GM20000 (cell line): ENCODE measurements at regions not wholly inside any gene's neighbourhood (a gene's known extent, or its start where the extent isn't known, plus 50 kb on each side); places are given as distances from the start of the nearest gene placed in this dataset.

ENCODE experiments used
- DNase-seq: peaks from one replicate; pipeline ENCODE4 v3.0.0; 2012; ENCODE audit warnings: low spot score
- TF ChIP-seq, protein P1 (sequence below): IDR thresholded peaks from 2 replicates; pipeline ENCODE4 v1.5.1; 2012; ENCODE audit warnings: mild to moderate bottlenecking, control low read depth; ENCODE audit errors: extremely low read depth, missing control alignments

DNA sequence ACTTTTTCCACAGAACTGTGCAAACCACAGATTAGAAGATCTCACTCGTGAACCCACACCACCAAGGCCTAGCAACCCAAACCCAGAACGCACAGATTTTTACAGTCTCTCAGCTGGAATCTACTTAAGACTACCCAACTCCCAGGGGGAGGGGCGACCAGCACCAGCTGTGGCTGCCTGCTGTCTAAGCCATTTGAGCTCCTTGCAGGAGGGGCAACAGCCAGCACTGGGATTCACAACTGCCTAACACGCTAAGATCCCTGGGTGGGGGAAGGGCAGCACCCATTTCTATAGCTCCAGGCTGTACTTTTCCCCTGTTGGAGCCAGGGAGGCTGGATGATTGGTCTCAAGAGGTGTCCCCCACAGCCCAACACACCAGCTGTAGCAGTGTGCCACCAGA, 368.8 kb downstream of the SUCLA2 start:
- TF ChIP-seq, protein P1, sequence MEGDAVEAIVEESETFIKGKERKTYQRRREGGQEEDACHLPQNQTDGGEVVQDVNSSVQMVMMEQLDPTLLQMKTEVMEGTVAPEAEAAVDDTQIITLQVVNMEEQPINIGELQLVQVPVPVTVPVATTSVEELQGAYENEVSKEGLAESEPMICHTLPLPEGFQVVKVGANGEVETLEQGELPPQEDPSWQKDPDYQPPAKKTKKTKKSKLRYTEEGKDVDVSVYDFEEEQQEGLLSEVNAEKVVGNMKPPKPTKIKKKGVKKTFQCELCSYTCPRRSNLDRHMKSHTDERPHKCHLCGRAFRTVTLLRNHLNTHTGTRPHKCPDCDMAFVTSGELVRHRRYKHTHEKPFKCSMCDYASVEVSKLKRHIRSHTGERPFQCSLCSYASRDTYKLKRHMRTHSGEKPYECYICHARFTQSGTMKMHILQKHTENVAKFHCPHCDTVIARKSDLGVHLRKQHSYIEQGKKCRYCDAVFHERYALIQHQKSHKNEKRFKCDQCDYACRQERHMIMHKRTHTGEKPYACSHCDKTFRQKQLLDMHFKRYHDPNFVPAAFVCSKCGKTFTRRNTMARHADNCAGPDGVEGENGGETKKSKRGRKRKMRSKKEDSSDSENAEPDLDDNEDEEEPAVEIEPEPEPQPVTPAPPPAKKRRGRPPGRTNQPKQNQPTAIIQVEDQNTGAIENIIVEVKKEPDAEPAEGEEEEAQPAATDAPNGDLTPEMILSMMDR, result no peak
- no peak for DNase-seq

DNA sequence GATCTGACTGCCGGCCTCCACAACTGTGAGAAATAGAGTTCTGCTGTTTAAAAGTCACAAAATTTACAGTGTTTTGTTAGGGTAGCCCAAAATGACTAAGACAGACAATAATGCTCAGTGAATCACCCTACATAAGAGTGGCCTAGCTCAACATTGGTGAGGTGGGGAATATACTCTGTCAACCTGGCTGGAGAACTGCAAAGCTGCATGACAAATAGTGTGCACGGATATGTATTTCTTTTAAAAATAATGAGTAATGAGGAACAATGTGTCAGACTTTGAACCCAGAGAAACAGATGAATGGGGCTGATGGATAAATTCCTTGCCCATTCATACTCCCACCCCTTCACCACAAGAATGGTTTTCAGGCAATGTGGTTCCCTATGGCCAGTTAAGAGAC, 372.4 kb downstream of the SUCLA2 start:
- TF ChIP-seq, protein P1, result no peak
- DNase-seq, result no peak

DNA sequence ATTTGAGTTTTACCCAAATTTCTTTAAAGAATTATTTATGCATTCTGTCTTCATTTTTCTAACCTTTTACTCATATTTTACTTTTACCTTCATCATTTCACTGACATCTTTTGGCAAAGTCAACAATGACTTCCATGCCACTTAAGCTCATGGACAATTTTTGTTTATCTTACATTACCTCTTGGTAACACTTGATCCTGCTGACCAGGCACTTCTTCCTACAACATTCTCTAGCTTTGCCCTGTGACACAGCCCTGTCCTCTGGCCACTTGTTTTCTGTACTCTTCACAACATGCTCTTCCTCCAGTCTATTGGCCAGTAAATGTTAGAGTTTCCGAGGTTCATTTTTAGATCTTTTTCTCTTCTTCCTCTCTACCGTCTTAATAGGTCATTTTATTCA, 377.2 kb downstream of the SUCLA2 start:
- DNase-seq, result no peak
- TF ChIP-seq, protein P1, result no peak

DNA sequence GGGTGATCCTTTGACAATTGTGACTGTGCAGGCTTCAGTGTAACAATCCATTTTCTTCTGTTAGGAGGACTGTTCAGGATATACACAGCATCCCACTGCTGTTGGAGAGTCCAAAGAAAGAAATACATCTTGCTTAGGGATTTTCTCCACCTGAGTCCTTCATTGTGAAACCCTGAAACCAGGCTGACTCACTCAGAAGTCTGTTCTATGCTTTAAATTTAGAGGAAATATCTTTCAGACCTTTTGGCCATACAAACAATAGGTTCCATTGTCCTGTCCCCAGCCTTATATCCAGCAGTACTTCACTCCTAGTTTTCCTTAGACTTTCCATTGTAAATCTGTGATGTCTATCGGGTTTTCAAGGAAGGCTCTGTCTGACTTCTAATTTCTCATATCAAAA, 379.1 kb downstream of the SUCLA2 start:
- DNase-seq, result no peak
- TF ChIP-seq, protein P1, result no peak

DNA sequence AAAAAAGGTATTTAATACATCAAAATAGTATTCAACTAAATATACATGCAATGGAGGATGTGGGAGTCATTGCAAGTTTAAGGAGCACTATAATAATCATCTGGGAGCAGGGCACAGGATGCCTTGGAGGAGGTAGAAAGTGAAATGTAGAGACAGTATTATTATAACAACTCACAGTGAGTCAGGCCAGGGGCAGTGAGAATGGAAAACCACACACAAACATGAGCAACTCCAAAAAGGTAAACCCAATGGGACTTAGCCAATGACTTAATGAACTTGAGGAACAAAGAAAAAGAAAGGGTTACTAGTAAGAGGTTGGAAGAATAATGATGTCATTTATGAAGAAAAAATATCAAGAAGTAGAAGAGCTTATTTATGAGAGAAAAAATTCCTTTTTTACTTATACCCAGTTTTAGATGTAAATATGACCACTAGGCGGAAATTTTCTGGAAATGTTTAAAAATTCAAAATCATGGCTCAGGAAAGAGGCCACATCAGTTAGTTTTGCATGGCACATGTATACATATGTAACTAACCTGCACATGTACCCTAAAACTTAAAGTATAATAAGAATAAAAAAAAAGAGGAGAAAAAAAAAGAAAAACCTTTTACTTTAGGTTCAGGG, 389.3 kb downstream of the SUCLA2 start:
- TF ChIP-seq, protein P1, result no peak
- no peak for DNase-seq

DNA sequence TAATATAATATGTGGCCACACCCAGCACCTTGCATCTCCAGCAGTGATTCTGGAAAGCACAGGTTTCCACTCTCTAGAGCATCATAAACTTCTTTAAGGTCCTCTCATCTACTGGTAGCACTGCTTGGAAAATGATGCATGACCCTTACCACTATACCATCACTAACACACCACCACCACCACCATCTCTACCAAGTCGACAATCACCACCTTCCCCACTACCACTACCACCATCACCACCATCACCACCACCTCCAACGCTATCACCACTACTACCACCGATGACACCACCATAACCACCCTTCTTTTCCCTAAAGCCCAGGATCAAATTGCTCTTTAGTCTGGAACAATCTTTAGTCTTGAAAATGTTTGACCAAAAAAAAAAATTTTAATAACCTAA, 390.4 kb downstream of the SUCLA2 start:
- DNase-seq, result no peak
- TF ChIP-seq, protein P1, result no peak

DNA sequence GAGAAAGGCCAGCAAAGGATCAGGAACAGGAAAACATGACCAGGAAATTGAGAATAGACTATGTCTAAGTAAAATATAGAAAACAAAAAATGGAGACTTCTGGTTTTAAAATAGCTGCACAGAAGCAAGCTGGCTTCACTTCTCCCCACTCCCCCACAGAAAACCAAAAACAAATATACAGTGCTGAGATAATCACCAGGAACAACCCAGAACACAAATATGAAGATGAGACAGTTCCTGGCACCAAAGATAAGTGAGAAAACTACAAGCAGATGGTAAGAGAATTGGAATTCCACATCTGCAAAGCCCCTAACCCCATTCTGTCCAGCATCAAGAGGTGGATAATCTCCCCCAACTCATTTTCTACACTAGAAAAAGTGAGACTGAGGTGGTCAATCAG, 397.7 kb downstream of the SUCLA2 start:
- TF ChIP-seq, protein P1, result no peak

More for the DNA sequence above, 397.7 kb downstream of the SUCLA2 start:
- DNase-seq, result no peak
